ENCODE measurements at regions not wholly inside any gene's neighbourhood (a gene's known extent, or its start where the extent isn't known, plus 50 kb on each side); places are given as distances from the start of the nearest gene placed in this dataset.

GRCh38 chr15:31268108-31268501, 58.5 kb upstream of the KLF13 start:
- peak; percentile 32 to 56 for DNase-seq (ENCODE audit: low spot score in 2 of 2)
- no peak overlapping the region for H3K27ac ChIP-seq
- no peak overlapping the region for H3K4me3 ChIP-seq
- H3K27me3 ChIP-seq = no peaks in the 10 kb centered on the region
- no peaks in the 10 kb centered on the region for H3K36me3 ChIP-seq
- H3K9me3 ChIP-seq = no peaks in the 10 kb centered on the region
- H3K4me1 ChIP-seq = peaks cover 40% of the 10 kb centered on the region
- WGBS = 65% methylated on average over 2 of the region's 2 CpGs
- TF ChIP-seq EP300 (IDR thresholded peaks at IDR 0.05) (no peak), POLR2AphosphoS5 (IDR thresholded peaks at IDR 0.05) (no peak), CTCF (IDR thresholded peaks at IDR 0.05) (no peak), POLR2A (IDR thresholded peaks at IDR 0.05) (no peak)

- peaks cover 31% of the 10 kb centered on the region for H3K4me1 ChIP-seq
- TF ChIP-seq POLR2A (IDR thresholded peaks at IDR 0.05) (no peak), CTCF (IDR thresholded peaks at IDR 0.05) (no peak), POLR2AphosphoS5 (IDR thresholded peaks at IDR 0.05) (no peak), EP300 (IDR thresholded peaks at IDR 0.05) (no peak)
- peak; percentile 33 to 74 for DNase-seq (ENCODE audit: low spot score in 2 of 2)
- no peaks in the 10 kb centered on the region for H3K27me3 ChIP-seq
- no peaks in the 10 kb centered on the region for H3K9me3 ChIP-seq
- no peak overlapping the region for H3K27ac ChIP-seq
- WGBS = 87% methylated on average over 9 of the region's 11 CpGs
- no peak overlapping the region for H3K4me3 ChIP-seq
- H3K36me3 ChIP-seq = no peaks in the 10 kb centered on the region
Observed at GRCh38 chr15:31268911-31269784, 57.5 kb upstream of the KLF13 start.

GRCh38 chr15:31269816-31270575, 56.6 kb upstream of the KLF13 start:
- peaks cover 22% of the 10 kb centered on the region for H3K4me1 ChIP-seq

GRCh38 chr15:31270767-31271166, 55.9 kb upstream of the KLF13 start:
- H3K4me1 ChIP-seq = peaks cover 16% of the 10 kb centered on the region
- H3K9me3 ChIP-seq = no peaks in the 10 kb centered on the region
- WGBS = 94% methylated on average over 2 of the region's 2 CpGs
- no peaks in the 10 kb centered on the region for H3K27me3 ChIP-seq
- DNase-seq (ENCODE audit: low spot score in 2 of 2) = peak in 1 of 2 donors; percentile 37
- H3K4me3 ChIP-seq = no peak overlapping the region
- TF ChIP-seq EP300 (IDR thresholded peaks at IDR 0.05) (no peak), POLR2AphosphoS5 (IDR thresholded peaks at IDR 0.05) (no peak), CTCF (IDR thresholded peaks at IDR 0.05) (no peak), POLR2A (IDR thresholded peaks at IDR 0.05) (no peak)
- H3K36me3 ChIP-seq = no peaks in the 10 kb centered on the region
- no peak overlapping the region for H3K27ac ChIP-seq

More at GRCh38 chr15:31269816-31270575, 56.6 kb upstream of the KLF13 start:
- Histone ChIP-seq H3K4me3 (no peak overlapping the region), H3K27ac (no peak overlapping the region), H3K36me3 (no peaks in the 10 kb centered on the region), H3K9me3 (no peaks in the 10 kb centered on the region), H3K27me3 (no peaks in the 10 kb centered on the region)
- DNase-seq (ENCODE audit: low spot score in 2 of 2) = peak; percentile 17 to 32
- TF ChIP-seq POLR2AphosphoS5 (IDR thresholded peaks at IDR 0.05) = no peak
- TF ChIP-seq POLR2A (IDR thresholded peaks at IDR 0.05) = no peak
- TF ChIP-seq CTCF (IDR thresholded peaks at IDR 0.05) = no peak
- no peak for TF ChIP-seq EP300 (IDR thresholded peaks at IDR 0.05)
- 93% methylated on average over 5 of the region's 5 CpGs for WGBS

- 93% methylated on average over 9 of the region's 10 CpGs for WGBS
Observed at GRCh38 chr15:31271224-31271635, 55.4 kb upstream of the KLF13 start.

More at GRCh38 chr15:31271224-31271635, 55.4 kb upstream of the KLF13 start:
- peak; percentile 34 to 36 for DNase-seq (ENCODE audit: low spot score in 2 of 2)
- no peak overlapping the region for H3K27ac ChIP-seq
- no peak overlapping the region for H3K4me3 ChIP-seq
- no peaks in the 10 kb centered on the region for H3K36me3 ChIP-seq
- no peaks in the 10 kb centered on the region for H3K9me3 ChIP-seq
- H3K4me1 ChIP-seq = peaks cover 11% of the 10 kb centered on the region
- no peaks in the 10 kb centered on the region for H3K27me3 ChIP-seq
- no peak for TF ChIP-seq CTCF (IDR thresholded peaks at IDR 0.05)
- no peak for TF ChIP-seq EP300 (IDR thresholded peaks at IDR 0.05)
- no peak for TF ChIP-seq POLR2AphosphoS5 (IDR thresholded peaks at IDR 0.05)
- no peak for TF ChIP-seq POLR2A (IDR thresholded peaks at IDR 0.05)

Data from suprapubic skin (tissue), 4 donors.